ENCODE measurements at regions not wholly inside any gene's neighbourhood (a gene's known extent, or its start where the extent isn't known, plus 50 kb on each side); places are given as distances from the start of the nearest gene placed in this dataset.

DNA sequence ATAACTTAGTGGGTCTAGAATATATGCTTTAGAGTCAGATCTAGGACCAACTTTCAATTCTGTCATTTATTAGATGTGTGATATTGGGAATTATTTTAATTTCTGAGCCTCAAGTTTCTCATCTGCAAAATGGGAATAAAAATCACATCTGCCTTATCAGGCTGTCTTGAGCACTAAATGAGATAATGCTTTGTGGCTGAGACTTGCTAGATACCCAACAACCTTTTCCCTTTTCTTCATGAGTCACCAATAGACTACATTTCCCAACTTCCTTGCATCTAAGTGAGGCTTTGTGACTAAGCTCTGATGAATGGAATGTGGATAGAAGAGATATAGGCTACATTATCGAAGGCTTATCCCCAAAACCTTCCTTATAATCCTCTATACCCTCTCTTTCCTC, 220.7 kb upstream of the SESN3 start:
- TF ChIP-seq, protein P1, sequence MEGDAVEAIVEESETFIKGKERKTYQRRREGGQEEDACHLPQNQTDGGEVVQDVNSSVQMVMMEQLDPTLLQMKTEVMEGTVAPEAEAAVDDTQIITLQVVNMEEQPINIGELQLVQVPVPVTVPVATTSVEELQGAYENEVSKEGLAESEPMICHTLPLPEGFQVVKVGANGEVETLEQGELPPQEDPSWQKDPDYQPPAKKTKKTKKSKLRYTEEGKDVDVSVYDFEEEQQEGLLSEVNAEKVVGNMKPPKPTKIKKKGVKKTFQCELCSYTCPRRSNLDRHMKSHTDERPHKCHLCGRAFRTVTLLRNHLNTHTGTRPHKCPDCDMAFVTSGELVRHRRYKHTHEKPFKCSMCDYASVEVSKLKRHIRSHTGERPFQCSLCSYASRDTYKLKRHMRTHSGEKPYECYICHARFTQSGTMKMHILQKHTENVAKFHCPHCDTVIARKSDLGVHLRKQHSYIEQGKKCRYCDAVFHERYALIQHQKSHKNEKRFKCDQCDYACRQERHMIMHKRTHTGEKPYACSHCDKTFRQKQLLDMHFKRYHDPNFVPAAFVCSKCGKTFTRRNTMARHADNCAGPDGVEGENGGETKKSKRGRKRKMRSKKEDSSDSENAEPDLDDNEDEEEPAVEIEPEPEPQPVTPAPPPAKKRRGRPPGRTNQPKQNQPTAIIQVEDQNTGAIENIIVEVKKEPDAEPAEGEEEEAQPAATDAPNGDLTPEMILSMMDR (conservative IDR thresholded peaks at IDR 0.05; ENCODE audit: low read depth, low read length): no peak
- no peak for TF ChIP-seq POLR2A (IDR thresholded peaks at IDR 0.05; ENCODE audit: low read depth, low read length)
- no peak for TF ChIP-seq RCOR1 (IDR thresholded peaks at IDR 0.05; ENCODE audit: insufficient replicate concordance, low read length)

Data from IMR-90 (cell line).